ENCODE measurements at regions not wholly inside any gene's neighbourhood (a gene's known extent, or its start where the extent isn't known, plus 50 kb on each side); places are given as distances from the start of the nearest gene placed in this dataset.

DNA sequence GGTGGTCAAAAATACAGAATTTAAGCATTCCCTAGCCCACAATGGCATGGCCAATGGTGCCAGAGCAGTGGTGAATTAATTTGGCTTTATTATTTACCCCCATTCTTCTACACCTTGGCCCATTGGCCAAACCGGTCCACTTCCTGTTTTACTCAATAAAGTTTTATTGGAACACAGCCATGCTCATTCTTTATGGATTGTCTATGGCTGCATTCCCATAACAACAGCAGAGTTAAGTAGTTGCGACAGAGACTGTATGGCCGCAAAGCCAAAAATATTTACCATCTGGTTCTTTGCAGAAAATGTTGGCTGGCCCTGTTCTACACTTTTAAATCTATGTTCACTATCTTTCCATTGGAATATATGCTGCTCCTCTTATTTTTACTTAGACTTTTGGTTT, 130.3 kb upstream of the CCDC68 start:
- DNase-seq = peak; percentile 54

DNA sequence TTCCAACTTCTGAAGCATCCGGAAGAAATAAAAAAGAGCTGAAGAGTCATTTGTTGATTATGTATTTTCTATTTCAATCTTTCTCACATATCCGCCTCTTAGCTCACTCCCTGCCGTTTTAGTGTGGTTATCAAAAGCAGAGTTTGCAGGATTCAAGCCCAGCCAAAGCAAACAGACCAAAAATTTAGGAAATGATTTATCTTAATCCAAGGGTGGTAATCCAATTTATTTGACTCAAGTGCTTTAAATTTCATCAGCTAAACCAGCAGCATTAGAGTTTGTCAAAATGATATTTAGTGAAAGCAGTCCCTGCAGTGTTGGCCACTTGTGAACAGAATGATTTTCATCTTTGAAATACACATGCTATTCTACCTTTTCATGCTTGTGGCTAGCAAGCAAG, 129.3 kb upstream of the CCDC68 start:
- DNase-seq = no peak

DNA sequence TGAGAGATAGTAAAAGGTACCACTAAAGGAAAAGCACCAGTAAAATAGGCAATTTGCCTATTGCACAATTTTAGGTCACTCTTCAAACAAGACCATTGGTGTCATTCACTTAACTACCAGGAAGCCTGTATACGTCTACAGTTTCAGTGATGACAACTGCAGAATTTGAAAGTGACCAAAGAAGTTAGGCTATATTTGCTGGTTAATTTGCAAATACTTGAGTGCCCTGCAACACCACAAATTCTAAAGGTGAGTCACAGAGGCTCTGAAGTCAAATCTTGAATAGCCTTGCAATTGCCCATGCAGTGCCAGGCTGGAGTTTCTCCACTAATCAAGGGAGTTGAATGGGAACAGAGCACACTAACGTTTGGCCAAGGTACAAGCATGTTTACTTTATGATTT, 128.7 kb upstream of the CCDC68 start:
- DNase-seq = no peak

DNA sequence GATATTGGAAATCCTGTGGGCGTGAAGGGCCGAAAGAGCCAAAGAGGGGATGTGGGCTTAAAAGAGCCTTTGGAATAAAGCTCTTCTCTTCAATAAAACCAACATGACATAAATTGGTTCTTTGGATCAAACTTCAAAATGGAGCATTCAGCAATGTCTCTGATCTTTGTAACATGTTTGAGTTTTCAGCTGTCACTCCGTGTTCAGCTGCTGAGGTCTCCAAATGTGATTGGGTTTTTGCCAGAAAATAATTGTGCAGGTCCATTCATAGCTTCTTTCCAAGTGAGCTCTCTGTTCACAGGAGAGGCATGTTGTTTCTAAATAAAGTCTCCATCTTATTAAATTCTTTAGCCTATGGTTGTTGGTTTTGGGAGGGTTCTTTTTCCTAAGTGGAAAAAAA, 127.6 kb upstream of the CCDC68 start:
- no peak for DNase-seq

DNA sequence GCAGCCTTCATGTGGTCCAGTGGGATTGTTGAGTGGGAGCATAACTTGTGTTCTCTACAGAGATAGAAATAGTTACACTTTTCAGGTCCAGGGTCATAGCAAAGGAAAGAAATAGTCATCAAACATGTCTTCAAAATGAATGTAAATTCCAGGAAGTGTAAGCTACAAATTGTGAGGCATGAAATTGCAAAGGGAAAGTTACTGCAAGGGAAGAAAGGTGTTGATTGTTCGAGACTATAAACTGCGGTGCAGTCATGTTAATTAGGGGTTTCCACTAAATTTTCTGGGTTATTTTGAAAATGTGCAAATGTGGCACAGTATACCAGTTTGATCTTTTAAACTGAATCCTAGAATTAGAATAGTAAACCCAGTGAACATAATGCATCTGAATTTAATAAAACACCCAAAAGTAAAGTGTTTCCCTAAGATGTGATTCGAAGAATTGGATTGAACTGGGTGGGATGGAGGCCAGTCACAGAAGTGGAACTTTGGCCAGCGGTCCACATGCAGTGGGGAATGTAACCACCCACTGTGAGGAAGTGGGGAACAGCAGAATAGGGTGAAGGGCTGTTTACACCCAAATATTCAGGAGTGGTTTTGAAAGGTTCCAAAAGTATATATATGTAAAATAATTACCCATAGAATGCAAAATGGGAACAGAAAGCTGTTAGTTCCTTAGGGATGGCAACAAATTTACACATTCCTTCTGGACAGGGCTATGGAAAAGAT, 126.5 kb upstream of the CCDC68 start:
- DNase-seq = no peak

DNA sequence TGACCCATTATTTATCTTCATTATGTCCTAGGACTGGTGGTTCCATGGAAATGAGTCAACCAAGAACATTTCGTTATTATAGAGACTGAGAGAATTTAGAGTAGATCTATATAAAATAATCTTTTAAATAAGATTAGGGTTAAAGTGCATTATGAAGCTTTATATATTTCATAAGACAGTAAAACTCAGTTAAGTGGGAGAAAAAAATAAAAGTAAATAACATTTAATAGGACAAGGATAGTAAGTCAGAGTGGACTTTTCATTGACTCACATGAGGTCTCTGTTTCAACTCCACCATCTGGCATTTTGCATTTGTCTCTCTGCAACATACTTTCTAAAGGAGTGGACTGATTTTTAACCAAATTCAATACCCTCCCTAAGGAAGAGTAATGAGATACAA, 125.3 kb upstream of the CCDC68 start:
- DNase-seq = no peak

DNA sequence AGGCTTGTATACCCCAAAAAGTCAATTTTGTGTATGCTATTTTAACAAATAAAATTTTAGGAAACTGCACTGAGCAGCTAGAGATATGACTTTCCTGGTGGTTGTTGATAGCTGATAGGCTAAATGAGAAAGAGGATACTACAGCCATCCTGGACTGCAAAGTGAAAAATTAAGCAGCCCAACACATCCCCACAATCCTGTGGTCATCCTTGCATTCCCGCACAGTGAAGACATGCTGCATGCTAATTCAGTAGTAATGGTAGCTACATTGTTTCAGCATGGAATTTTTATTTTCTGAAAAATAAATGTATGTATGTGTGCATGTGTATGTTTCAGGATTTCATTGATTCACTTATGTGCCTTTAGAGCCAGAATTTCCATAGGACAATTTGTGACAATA, 124.2 kb upstream of the CCDC68 start:
- peak; percentile 76 for DNase-seq

DNA sequence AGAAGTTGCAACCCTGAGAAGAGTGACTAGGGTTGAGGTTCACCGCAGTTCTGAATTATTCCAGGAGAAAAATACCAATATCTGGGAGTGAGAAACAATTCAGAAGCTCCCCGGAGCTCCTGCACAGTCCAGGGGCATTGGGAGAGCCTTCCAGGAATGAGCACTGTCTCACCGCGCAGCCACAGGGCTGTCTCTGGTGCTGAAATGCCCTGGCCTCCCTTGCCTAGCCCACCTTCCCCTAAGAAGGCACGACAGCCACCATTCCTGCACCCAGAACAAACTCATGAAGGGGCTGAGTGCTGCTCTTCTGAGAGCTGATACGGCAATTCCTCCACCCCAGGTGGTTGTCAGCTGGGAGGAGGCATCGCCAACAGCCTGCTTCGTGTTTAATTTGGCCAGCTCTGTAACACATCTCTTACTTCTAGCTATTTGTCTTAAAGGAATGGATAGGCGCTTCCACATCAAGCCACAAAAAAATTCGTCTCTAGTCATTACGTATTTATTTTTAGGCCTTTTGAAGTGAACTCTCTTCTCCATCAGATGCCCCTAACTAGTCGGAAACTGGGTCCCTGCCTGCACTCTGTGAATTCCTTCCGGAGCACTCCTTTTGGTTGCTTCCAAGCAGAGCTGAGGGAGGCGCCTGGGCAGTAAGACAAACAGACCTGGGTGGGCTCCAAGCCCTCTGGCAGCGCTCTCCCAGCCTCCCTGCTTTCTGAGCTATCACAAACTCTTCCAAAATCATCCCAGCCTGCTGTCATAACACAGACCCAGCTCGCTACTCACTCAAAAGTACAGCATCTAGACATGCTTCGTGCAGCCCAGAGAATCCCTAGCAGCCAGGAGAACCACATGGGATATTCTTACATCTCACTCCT, 120.5 kb upstream of the CCDC68 start:
- no peak for DNase-seq

DNA sequence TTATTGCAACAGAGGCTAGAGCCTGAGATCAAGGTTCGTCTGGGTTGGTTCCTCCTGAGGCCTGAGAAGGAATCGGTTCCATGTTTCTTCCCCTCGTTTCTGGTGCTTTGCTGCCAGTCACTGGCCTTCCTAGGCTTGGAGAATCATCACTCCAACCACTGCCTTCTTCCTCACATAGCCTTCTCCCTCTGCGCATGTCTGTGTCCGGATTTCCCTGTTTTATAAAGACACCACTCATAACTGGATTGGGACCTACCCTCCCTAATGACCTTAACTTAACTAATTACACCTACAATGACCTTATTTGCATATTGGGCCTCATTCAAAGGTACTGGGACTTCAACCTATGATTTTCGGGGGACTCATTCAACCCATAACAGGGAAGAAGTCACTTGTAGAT, 119.8 kb upstream of the CCDC68 start:
- no peak for DNase-seq

DNA sequence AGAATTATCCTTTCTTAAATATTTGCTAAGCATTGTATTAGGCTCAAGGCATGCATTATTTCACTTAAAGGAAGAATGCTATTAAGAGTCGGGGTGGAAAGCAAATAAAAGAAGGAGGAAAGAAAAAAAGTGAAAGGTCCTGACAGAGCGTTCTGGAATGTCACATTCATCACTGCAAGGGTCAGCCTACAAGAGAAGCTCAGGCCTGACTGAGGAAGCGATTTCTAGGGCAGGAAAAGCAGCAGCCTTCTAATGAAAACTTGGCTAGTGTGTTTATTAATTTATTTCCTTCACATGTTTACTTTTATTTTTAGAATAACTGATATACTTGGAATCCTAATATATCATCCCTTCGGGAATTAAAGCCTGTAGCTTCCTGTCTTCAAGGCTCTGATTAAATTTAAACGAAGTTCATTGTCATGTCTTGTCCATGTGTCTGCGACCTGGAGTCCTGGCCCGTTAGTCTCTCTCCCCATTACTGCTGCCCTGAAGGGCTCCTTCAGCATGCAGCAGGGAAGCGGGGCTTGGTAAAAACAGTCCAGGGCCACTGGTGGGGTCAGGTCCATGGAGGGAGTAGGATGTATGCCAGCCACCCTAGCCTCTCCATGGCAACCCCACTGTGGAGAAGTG, 119.2 kb upstream of the CCDC68 start:
- DNase-seq = no peak

DNA sequence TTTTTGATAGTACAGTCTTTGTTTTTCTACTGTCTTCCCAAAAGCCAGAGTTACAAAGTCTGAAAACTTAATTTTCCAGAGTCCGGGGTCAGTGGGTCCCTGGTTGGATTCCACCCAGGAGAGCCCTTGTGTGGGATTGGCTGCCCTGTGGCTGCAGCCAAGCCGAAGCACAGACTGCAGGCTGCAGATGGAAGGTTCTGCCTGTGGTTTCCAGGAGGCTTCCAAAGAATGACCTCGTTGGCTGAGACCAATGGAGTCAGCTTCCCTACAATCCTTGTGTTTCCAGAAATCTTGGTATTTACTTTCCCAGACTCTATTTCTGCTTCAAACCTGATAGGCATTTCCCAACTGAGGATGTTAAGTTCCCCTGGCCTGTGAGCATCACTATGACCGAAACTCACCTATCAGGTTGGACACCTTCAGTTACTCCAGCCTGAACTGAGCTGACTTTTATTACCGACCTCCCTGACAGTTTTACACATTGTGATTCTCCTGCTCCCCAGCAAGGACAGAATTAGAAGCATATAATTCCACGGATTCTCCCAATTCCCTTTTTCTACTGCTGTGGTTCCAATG, 117.5 kb upstream of the CCDC68 start:
- no peak for DNase-seq

DNA sequence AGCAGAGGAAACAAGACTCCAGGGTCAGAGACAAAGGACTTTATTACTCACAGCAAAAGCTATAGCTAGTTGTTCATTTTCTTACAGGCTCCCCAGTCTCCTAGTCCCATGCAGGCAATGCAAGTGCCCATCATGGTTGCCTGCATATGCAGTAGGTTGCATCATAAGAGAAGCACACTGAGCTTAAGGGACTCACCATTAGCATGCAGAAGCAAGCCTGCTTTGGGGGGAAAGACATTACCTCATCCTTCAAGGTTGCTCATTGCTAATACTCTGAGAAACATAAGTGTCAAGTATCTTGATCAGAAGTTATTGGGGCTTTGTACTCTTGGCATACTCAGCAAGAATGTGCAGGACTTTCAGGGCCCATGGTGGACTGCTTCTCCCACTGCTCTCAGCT, 114.6 kb upstream of the CCDC68 start:
- DNase-seq = no peak

DNA sequence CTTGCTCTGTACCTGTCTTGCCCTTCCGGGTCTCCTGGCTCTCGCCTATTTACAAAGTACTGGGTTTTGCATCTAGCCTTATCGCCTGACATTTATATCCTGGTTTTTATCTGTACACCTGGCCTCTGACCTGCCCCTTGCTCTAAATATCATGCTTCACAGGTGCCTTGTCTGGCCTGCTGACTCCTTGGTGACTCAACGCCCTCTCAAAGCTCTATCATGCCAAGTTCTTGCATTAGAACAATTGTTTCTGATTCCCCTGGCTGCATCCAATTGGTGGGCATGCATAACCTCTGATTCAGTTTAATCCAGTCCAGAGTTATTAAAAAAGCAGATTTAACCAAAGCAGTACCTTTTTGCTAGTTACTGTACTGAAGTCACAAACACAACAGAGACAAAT, 113.9 kb upstream of the CCDC68 start:
- DNase-seq = no peak

DNA sequence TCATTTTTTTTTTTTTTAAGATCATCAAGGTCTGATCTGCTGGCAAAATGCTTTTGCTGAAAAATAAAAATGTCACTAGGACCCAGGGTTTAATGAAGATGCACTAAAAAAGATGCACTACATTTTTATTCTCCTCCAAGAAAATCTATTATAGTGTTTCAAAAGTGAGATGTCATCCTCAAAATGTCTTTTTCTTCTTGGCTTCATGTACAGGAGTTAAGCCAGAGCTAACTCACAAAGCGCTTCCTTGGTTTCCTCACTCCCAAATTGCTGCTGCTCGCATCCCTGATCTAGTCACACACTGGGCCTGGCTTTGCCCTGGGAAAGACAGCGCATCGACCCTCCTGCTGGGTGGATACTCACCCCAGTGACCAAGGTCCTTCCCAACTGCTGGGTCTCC, 113.4 kb upstream of the CCDC68 start:
- no peak for DNase-seq

DNA sequence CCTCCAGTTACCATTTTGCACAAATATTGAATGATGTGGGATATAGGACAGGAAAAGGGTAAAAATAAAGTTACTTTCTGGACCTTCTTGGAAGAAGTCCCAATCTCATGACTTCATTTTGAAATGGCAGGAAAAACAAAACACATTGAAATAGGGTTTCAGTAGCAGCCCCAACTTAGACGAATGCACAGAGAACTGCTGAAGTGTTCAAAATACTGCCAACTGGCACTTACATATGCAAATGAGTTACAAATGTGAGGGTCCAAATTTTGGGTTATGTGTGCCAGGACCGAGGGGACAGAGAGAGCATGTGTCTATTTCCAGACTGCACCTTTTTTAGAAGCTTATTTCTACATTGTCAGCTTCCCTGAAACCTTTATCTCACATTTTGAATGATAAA, 112.9 kb upstream of the CCDC68 start:
- DNase-seq = no peak

DNA sequence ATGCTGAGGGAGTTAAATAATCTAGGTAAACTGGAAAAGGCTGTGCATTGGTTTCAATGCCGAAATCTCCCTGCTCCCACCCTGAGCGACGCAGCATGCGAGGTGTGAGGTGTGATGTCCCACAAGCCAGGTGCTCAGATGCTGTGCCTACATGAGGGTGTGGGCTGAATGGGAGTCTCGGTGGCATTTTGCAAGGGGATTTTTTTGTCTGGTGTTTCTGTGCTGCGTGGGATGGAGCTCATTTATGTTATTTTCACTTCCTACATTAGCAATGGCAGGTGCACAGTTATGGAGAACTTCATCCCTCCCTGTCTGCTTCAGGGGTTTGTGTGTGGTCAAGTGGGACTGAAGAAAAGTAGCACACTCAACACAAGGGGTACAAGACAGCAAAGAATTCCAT, 110.2 kb upstream of the CCDC68 start:
- DNase-seq = no peak

DNA sequence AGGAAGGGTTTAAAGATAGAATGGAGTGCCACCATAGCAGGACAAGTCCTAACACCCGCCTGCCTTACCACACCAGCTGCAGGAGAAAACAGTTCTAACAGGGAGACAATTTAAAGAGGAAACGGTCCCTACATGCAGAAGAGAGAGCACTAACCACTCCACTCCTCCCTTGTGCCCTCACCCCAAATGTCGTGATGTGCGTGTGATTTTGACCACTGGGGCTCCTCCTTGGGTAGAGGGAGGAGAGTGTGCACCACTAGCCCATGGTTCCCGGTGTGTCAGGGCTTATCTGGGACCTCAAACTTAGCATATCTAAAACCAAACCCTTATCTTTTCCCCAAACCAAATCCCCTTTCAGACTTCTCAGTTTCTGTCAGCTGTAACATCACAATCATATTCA, 105.5 kb upstream of the CCDC68 start:
- DNase-seq = no peak

DNA sequence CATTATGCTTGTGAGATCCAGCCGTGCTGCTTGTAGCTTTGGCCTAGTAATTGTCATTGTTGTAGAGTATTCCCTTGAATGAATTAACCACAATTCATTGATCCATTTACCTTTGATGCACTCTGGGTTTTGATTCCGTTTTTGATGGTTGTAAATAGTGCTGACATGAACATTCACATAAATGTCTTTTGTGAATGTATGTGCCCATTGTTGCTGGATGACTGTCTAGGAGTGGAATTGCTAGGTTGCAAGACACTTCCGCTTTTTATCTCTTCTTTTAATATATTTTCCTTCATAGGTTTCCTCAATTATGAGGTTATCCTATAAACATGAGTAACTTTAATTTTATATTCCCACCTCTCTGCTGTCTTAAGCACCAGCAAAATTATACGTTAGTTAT, 104.8 kb upstream of the CCDC68 start:
- DNase-seq = no peak

DNA sequence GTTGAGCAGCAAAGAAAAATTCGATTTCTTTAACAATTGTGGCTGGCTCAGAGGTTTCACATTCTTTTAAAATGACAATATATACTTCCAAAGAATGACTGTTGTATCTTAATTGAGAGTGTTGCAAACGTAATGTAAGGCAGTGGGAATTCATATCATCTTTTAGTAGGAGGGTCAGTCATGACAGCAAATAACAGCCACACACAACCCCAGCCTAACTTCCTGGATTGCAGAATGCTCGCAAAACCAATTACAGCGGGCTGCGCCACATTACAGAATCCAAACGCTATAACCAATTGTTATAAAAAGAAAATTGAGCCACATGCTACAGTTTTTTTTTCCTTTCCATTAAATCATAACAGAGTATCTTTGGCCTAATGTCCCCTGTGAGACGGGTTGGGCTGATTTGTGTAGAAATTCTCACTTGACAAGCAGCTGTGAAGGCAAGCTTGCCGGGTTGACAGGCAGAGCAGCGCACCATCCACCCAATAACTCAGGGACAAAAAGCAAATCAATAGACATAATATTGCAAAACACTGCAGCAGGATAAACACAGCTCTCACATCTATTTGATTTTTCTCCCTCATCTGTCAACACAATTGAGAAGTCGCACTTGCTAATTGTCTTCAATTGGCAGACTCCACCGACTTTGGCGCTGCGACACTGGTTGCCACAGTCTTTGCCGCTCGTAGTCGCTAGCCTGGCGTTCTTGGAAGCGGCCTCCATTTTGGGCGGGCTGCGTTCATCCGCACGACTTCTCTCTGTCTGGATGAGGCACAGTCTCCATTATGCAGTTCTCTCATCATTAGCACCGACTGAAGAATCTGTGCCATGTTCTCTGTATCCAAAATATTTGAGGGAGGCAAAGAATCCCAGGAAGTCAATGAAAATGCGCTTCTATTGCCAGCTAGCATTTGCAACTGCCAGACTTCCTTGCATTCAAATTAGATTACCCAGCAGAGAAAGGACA, 95.0 kb upstream of the CCDC68 start:
- DNase-seq = peak; percentile 19

DNA sequence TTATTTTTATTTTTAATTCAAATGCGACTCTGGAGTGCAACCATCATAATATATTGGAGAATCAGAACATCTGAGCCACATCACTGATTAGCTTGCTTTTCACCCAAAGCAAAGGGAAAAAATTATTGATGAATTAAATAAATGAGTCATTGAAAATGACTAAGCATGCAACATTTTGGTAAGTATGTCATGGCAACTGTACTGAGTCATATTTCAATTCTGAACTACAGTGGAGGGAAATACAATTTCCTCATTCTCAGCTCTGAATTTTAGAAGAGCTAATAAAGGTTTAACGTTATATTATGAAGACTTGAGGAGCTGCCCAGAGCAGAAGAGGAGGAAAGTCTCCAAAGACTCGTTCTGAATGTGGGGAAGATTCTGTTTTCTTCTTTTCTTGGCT, 89.6 kb upstream of the CCDC68 start:
- DNase-seq = peak; percentile 68

DNA sequence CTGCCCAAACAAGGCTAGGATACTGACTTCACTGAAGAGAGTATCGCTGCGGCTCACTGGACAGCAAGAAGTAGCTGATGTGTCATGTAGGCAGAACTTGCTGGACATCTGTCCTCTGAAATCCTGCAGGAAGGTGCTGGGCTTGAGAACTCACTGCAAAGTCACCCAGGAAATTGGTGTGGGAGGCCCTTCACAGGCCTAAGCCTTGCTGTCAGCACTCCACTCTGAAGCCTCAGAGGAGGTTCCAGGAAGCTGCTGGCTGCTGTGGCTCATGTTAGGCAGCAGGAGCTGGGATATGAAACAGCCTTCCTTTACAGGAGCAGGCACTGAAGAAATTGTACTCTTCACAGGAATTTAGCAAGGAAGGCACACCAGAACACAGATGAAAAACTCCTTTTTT, 88.3 kb upstream of the CCDC68 start:
- DNase-seq = peak; percentile 44

DNA sequence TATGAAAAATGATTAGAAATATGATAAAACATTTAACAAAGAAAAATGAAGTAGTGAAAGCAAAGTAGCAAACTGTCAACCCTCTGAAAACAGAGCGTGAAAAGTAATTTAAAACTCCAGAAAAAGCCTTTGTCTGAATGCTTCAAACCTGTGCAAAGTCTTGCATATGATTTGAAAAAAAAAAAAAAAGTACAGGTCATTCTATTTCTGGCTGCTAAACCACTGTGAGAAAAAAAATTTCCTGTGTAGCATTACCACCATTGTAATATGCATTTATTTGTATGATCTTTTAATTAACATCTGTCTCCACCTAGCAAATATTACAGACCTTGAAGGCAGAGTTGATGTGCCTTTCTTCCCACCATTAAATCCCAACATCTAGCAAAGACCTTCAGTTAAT, 82.1 kb upstream of the CCDC68 start:
- DNase-seq = no peak

DNA sequence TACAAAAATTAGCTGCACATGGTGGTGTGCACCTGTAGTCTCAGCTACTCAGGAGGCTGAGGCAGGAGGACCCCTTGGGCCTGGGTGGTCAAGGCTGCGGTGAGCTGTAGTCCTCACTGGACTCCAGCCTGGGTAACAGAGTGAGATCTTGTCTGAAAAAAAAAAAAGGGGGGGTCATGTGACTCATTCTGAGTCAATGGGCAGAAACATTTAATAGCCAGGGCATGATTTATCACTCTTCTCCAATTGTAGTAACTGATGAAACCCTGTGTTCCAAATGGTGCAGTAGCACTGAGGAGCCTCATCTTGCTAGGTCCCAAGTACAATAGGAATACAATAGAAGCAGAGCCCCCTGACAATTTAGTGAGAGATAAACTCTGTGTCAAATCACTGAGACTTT, 78.9 kb upstream of the CCDC68 start:
- peak; percentile 28 for DNase-seq
